ENCODE measurements at regions not wholly inside any gene's neighbourhood (a gene's known extent, or its start where the extent isn't known, plus 50 kb on each side); places are given as distances from the start of the nearest gene placed in this dataset.

GRCh38 chr7:47095946-47096345 lies 486.0 kb downstream of the TNS3 start:
- no peaks in the 10 kb centered on the region for H4K20me1 ChIP-seq (ENCODE audit: insufficient read depth, low read length, poor library complexity, severe bottlenecking)
- H2AFZ ChIP-seq (ENCODE audit: low read length), result no peak overlapping the region
- no peaks in the 10 kb centered on the region for H3K36me3 ChIP-seq (ENCODE audit: insufficient read depth, low read length)
- TF ChIP-seq EZH2phosphoT487 (IDR thresholded peaks at IDR 0.05; ENCODE audit: borderline replicate concordance), result no peak
- TF ChIP-seq CTCF (conservative IDR thresholded peaks at IDR 0.05; ENCODE audit: low read length), result no peak
- no peak overlapping the region for H3K4me2 ChIP-seq (ENCODE audit: low read depth, low read length, poor library complexity, severe bottlenecking)
- no peaks in the 10 kb centered on the region for H3K9me2 ChIP-seq (replicated peaks; ENCODE audit: low read depth, low read length)
- H3K79me2 ChIP-seq (ENCODE audit: insufficient read depth, low read length), result no peaks in the 10 kb centered on the region
- H3K9ac ChIP-seq (ENCODE audit: low read depth, low read length, poor library complexity, severe bottlenecking), result no peak overlapping the region
- no peak overlapping the region for H3K4me3 ChIP-seq (ENCODE audit: low read length, poor library complexity, severe bottlenecking)
- H3K4me1 ChIP-seq (ENCODE audit: insufficient read depth, low read length, poor library complexity, severe bottlenecking), result no peaks in the 10 kb centered on the region
- H3K9me3 ChIP-seq (ENCODE audit: insufficient read depth, low read depth, low read length), result no peaks in the 10 kb centered on the region
- no peaks in the 10 kb centered on the region for H3F3A ChIP-seq (ENCODE audit: low read depth)
- no peaks in the 10 kb centered on the region for H3K27me3 ChIP-seq (ENCODE audit: insufficient read depth, low read length, poor library complexity, severe bottlenecking)

- Histone ChIP-seq H3K4me2 (ENCODE audit: low read depth, low read length, poor library complexity, severe bottlenecking) (no peak overlapping the region), H3K4me1 (ENCODE audit: insufficient read depth, low read length, poor library complexity, severe bottlenecking) (no peaks in the 10 kb centered on the region), H4K20me1 (ENCODE audit: insufficient read depth, low read length, poor library complexity, severe bottlenecking) (no peaks in the 10 kb centered on the region), H3K4me3 (ENCODE audit: low read length, poor library complexity, severe bottlenecking) (no peak overlapping the region), H3K36me3 (ENCODE audit: insufficient read depth, low read length) (no peaks in the 10 kb centered on the region), H3K9me3 (ENCODE audit: insufficient read depth, low read depth, low read length) (no peaks in the 10 kb centered on the region), H3F3A (ENCODE audit: low read depth) (no peaks in the 10 kb centered on the region), H3K27me3 (ENCODE audit: insufficient read depth, low read length, poor library complexity, severe bottlenecking) (no peaks in the 10 kb centered on the region), H3K79me2 (ENCODE audit: insufficient read depth, low read length) (no peaks in the 10 kb centered on the region), H3K9me2 (replicated peaks; ENCODE audit: low read depth, low read length) (no peaks in the 10 kb centered on the region), H3K9ac (ENCODE audit: low read depth, low read length, poor library complexity, severe bottlenecking) (no peak overlapping the region), H2AFZ (ENCODE audit: low read length) (no peak overlapping the region)
- TF ChIP-seq EZH2phosphoT487 (IDR thresholded peaks at IDR 0.05; ENCODE audit: borderline replicate concordance) (no peak), CTCF (conservative IDR thresholded peaks at IDR 0.05; ENCODE audit: low read length) (no peak)
Measured at GRCh38 chr7:47094462-47094861, 487.4 kb downstream of the TNS3 start.

GRCh38 chr7:47093320-47094234 lies 488.3 kb downstream of the TNS3 start:
- no peaks in the 10 kb centered on the region for H3K36me3 ChIP-seq (ENCODE audit: insufficient read depth, low read length)
- no peaks in the 10 kb centered on the region for H3F3A ChIP-seq (ENCODE audit: low read depth)
- no peaks in the 10 kb centered on the region for H4K20me1 ChIP-seq (ENCODE audit: insufficient read depth, low read length, poor library complexity, severe bottlenecking)
- no peaks in the 10 kb centered on the region for H3K9me3 ChIP-seq (ENCODE audit: insufficient read depth, low read depth, low read length)
- no peaks in the 10 kb centered on the region for H3K9me2 ChIP-seq (replicated peaks; ENCODE audit: low read depth, low read length)
- H3K27me3 ChIP-seq (ENCODE audit: insufficient read depth, low read length, poor library complexity, severe bottlenecking), result no peaks in the 10 kb centered on the region
- no peak overlapping the region for H3K9ac ChIP-seq (ENCODE audit: low read depth, low read length, poor library complexity, severe bottlenecking)
- H3K79me2 ChIP-seq (ENCODE audit: insufficient read depth, low read length), result no peaks in the 10 kb centered on the region
- TF ChIP-seq CTCF (conservative IDR thresholded peaks at IDR 0.05; ENCODE audit: low read length) (no peak), EZH2phosphoT487 (IDR thresholded peaks at IDR 0.05; ENCODE audit: borderline replicate concordance) (no peak)
- H3K4me1 ChIP-seq (ENCODE audit: insufficient read depth, low read length, poor library complexity, severe bottlenecking), result no peaks in the 10 kb centered on the region
- H3K4me2 ChIP-seq (ENCODE audit: low read depth, low read length, poor library complexity, severe bottlenecking), result no peak overlapping the region
- H3K4me3 ChIP-seq (ENCODE audit: low read length, poor library complexity, severe bottlenecking), result no peak overlapping the region
- no peak overlapping the region for H2AFZ ChIP-seq (ENCODE audit: low read length)
